ENCODE measurements at regions not wholly inside any gene's neighbourhood (a gene's known extent, or its start where the extent isn't known, plus 50 kb on each side); places are given as distances from the start of the nearest gene placed in this dataset.
"Not testable (repeated sequence)": the region's sequence is repeated elsewhere in the genome, so short reads cannot be mapped to it uniquely, and the experiment has no call there.

- H3K27ac ChIP-seq = no peak overlapping the region
These were observed 534.0 kb upstream of the LMO3 start for GRCh38 chr12:17139931-17140330.

DNA sequence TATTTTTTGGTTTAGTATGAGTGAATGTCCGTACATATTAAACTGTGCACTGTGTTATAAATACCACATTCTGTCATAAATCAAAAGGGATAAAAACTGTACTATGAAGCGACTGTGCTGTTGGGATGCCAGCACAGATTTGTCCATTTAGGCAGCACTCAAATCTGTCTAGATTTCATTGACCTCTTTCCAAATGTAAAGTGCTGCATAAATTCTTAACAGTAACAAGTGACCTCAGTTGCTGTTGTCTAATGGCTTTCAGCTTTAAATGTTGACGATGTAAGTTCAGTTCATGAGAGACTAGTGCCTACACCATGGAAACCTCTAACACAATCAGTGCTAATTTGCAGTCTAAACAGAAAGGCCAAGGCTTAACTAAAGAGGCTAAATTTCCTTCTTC, 531.4 kb upstream of the LMO3 start:
- H3K36me3 ChIP-seq = no peaks in the 10 kb centered on the region
- no peaks in the 10 kb centered on the region for H3K27me3 ChIP-seq (replicated peaks)
- no peak for DNase-seq (ENCODE audit: low read depth in 1 of 2, low spot score in 2 of 2)
- H3K9me3 ChIP-seq (replicated peaks) = peaks cover 11% of the 10 kb centered on the region
- H3K4me3 ChIP-seq = no peak overlapping the region
- no peaks in the 10 kb centered on the region for H3K4me1 ChIP-seq (replicated peaks)
- H3K27ac ChIP-seq = no peak overlapping the region

More at GRCh38 chr12:17139931-17140330, 534.0 kb upstream of the LMO3 start:
- no peak for DNase-seq (ENCODE audit: low read depth in 1 of 2, low spot score in 2 of 2)
- H3K36me3 ChIP-seq = no peaks in the 10 kb centered on the region
- H3K4me3 ChIP-seq = no peak overlapping the region
- no peaks in the 10 kb centered on the region for H3K4me1 ChIP-seq (replicated peaks)
- no peaks in the 10 kb centered on the region for H3K27me3 ChIP-seq (replicated peaks)
- peaks cover 7% of the 10 kb centered on the region; the same call in 1 of the 2 replicates for H3K9me3 ChIP-seq (replicated peaks)

DNA sequence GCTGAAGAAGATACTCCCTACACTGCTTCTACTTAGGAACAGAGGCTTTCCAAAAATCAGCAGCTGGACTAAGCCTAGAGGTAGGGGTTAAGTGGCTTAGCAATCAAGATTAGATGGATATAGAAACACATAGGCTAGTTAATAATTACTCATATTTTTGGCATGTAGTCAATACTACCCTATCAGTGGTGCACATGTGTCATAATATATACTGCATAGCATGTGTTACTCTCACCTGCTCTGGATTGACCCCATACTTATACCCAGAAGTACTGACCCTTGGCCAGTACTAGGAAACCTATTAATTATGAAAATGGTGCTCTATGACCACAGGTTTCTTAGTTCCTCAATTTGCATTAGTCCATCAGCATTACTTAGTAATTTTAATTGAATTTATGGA, 528.4 kb upstream of the LMO3 start:
- H3K27me3 ChIP-seq (replicated peaks) = no peaks in the 10 kb centered on the region
- DNase-seq (ENCODE audit: low read depth in 1 of 2, low spot score in 2 of 2) = no peak
- H3K4me3 ChIP-seq = no peak overlapping the region
- H3K4me1 ChIP-seq (replicated peaks) = no peaks in the 10 kb centered on the region
- H3K36me3 ChIP-seq = no peaks in the 10 kb centered on the region
- no peak overlapping the region for H3K27ac ChIP-seq
- peaks cover 9% of the 10 kb centered on the region for H3K9me3 ChIP-seq (replicated peaks)

DNA sequence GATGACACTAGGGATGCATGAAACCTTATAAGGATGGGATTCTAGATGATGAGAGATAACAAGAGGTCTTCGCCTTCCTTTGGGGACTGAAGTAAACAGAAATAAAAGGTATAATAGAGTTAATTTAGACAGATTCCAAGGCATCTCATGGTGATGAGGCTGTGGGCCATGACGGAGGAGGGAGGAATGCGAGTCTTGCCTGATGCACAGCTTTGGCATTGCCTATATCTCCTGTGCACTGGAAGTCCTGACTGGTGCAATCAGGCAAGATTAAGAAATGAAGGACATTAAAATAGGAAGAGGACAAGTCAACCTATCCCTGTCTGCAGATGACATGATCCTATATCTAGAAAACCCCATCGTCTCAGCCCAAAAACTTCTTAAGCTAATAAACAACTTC, 526.4 kb upstream of the LMO3 start:
- Histone ChIP-seq H3K27me3 (replicated peaks) (no peaks in the 10 kb centered on the region), H3K9me3 (replicated peaks) (peaks cover 9% of the 10 kb centered on the region), H3K27ac (no peak overlapping the region), H3K4me1 (replicated peaks) (no peaks in the 10 kb centered on the region), H3K4me3 (no peak overlapping the region), H3K36me3 (no peaks in the 10 kb centered on the region)
- no peak for DNase-seq (ENCODE audit: low read depth in 1 of 2, low spot score in 2 of 2)

- H3K4me1 ChIP-seq (replicated peaks); H3K9me3 ChIP-seq (replicated peaks); H3K27ac ChIP-seq; H3K36me3 ChIP-seq; DNase-seq (ENCODE audit: low read depth in 1 of 2, low spot score in 2 of 2); H3K27me3 ChIP-seq (replicated peaks); H3K4me3 ChIP-seq: not testable (repeated sequence)
These were observed 510.6 kb upstream of the LMO3 start for GRCh38 chr12:17116538-17116937.

DNA sequence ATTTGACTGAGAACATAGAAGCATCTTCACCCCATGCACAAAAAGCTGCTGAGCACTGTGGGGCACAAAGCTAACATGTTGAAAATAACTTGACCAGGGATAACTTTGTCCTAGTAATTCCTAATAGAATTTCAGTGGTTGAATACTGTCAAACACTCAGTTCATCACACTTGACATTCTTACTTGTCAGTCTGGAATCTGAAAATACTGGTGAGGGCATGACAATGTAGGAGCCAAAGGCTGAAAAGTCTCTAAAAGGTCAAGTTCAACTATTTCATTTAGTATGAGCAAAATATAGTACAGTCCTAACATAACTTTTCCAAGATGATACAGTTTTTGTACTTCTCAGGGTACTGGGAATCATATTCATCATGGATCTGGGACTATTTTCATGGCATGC, 504.4 kb upstream of the LMO3 start:
- Histone ChIP-seq H3K4me1 (replicated peaks) (no peaks in the 10 kb centered on the region), H3K4me3 (no peak overlapping the region), H3K36me3 (no peaks in the 10 kb centered on the region)

DNA sequence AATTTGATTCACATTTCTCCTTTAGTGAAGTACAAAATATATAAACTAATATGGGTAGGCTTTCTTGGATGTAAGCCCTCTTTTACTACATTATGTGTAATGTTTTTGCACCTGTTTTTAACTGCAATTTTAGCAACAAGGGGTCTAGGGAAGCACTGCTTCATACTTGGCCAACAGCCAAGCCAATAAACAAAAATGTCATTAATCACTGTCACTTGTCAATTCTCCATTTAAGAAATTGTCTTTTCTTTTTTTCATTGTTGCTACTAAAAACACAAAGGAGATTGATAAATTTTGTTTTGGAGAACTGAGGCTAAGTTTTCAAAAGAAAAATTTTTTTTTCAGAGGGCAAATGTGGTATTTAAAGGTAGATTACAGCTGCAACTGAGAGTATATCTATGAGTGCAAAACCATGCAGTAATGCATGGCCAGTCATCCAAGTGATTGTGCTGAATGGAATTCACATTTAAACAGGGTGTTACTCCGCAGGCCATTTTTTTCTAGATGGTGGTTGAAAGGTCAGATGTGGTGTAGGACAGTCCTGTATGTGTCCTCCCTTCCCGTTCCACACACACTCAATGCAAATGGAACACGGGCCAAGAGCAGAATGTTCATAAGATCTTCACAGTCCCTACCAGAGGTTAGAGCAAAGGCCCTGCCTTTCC, 503.0 kb upstream of the LMO3 start:
- H3K4me1 ChIP-seq (replicated peaks) = no peaks in the 10 kb centered on the region
- no peak overlapping the region for H3K27ac ChIP-seq
- H3K9me3 ChIP-seq (replicated peaks) = 0 out of 2 replicates have a peak, but pooled peaks cover 3% of the 10 kb centered on the region
- no peaks in the 10 kb centered on the region for H3K36me3 ChIP-seq
- no peak overlapping the region for H3K4me3 ChIP-seq
- no peak for DNase-seq (ENCODE audit: low read depth in 1 of 2, low spot score in 2 of 2)
- H3K27me3 ChIP-seq (replicated peaks) = no peaks in the 10 kb centered on the region

More for the DNA sequence above, 504.4 kb upstream of the LMO3 start:
- no peaks in the 10 kb centered on the region for H3K27me3 ChIP-seq (replicated peaks)
- 0 out of 2 replicates have a peak, but pooled peaks cover 3% of the 10 kb centered on the region for H3K9me3 ChIP-seq (replicated peaks)
- DNase-seq (ENCODE audit: low read depth in 1 of 2, low spot score in 2 of 2) = no peak
- no peak overlapping the region for H3K27ac ChIP-seq

DNA sequence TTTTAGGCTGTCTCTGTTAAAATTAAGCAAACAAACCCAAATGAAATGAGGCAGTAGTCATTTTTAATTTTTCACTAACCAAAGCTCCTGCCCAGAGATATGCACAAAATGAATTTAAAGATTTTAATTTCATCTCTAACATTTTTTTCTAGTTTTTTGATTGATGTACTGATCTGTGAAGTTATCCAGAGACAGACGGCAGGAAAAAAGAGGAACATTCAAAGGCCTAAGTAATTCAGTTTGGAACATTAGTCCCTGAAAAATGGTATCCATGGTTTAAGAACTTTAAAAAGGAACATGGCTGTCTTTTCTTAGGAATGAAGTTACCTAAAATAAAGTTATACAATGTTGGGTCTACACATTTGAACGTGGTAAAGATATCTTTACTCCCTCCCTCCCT, 498.8 kb upstream of the LMO3 start:
- H3K4me3 ChIP-seq = no peak overlapping the region
- no peak for DNase-seq (ENCODE audit: low read depth in 1 of 2, low spot score in 2 of 2)
- no peaks in the 10 kb centered on the region for H3K4me1 ChIP-seq (replicated peaks)
- no peaks in the 10 kb centered on the region for H3K27me3 ChIP-seq (replicated peaks)
- no peaks in the 10 kb centered on the region for H3K36me3 ChIP-seq
- H3K27ac ChIP-seq = no peak overlapping the region
- no peaks in the 10 kb centered on the region for H3K9me3 ChIP-seq (replicated peaks)

DNA sequence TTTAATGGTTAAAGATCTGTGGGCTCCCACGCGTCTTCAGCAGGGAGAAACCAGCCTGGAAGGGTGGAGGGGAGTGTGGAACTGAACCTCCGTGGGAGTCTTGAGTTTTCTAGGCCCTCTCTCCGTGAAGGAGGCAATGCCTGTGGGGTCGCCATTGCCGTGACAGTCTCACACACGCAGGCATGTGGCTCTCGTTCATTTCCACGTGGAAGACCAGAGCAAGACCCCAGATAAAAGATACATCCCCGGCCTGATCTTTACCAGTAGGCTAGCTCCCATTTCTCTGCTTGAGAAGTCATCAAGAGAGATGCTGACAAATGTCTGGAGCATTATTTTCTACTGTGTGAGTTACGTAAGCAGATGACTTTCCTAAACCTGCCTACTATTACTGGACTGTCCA, 491.7 kb upstream of the LMO3 start:
- H3K4me3 ChIP-seq = no peak overlapping the region
- H3K9me3 ChIP-seq (replicated peaks) = no peaks in the 10 kb centered on the region
- no peaks in the 10 kb centered on the region for H3K36me3 ChIP-seq
- no peaks in the 10 kb centered on the region for H3K27me3 ChIP-seq (replicated peaks)
- H3K4me1 ChIP-seq (replicated peaks) = no peaks in the 10 kb centered on the region
- H3K27ac ChIP-seq = no peak overlapping the region
- DNase-seq (ENCODE audit: low read depth in 1 of 2, low spot score in 2 of 2) = peak in 1 of 2 experiments; percentile 37

- Histone ChIP-seq H3K4me1 (replicated peaks) (no peaks in the 10 kb centered on the region), H3K9me3 (replicated peaks) (no peaks in the 10 kb centered on the region), H3K4me3 (no peak overlapping the region), H3K27me3 (replicated peaks) (no peaks in the 10 kb centered on the region), H3K36me3 (no peaks in the 10 kb centered on the region), H3K27ac (no peak overlapping the region)
- no peak for DNase-seq (ENCODE audit: low read depth in 1 of 2, low spot score in 2 of 2)
These were observed 478.9 kb upstream of the LMO3 start for GRCh38 chr12:17084831-17085230.

DNA sequence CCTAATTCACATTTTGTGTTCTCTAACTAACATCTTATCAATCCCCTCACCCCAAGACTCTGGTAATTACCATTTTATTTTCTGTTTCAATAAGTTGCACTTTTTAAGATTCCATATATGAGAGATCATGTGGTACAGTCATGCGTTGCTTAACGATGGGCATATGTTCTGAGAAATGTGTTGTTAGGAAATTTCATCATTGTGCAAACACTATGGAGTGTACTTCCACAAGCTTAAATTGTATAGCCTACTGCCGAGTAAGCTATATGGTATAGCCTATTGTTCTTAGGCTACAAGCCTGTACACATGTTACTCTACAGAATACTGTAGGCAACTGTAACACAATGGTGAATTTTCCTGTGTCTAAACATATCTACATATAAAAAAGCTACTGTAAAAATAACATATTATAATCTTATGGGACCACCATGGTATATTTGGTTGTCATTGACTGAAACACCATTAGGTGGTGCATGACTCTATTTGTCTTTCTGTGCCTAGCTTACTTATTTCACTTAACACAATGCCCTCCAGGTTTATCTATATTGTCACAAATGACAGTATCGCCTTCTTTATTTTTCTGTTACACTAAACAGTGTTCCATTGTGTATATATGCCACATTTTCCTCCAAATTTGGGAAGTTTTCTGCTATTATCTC, 473.4 kb upstream of the LMO3 start:
- Histone ChIP-seq H3K4me3 (no peak overlapping the region), H3K9me3 (replicated peaks) (no peaks in the 10 kb centered on the region), H3K36me3 (no peaks in the 10 kb centered on the region), H3K4me1 (replicated peaks) (no peaks in the 10 kb centered on the region), H3K27ac (no peak overlapping the region), H3K27me3 (replicated peaks) (no peaks in the 10 kb centered on the region)
- no peak for DNase-seq (ENCODE audit: low read depth in 1 of 2, low spot score in 2 of 2)

- DNase-seq (ENCODE audit: low read depth in 1 of 2, low spot score in 2 of 2) = no peak
- Histone ChIP-seq H3K9me3 (replicated peaks) (no peaks in the 10 kb centered on the region), H3K4me1 (replicated peaks) (no peaks in the 10 kb centered on the region), H3K4me3 (no peak overlapping the region), H3K27me3 (replicated peaks) (no peaks in the 10 kb centered on the region), H3K36me3 (no peaks in the 10 kb centered on the region), H3K27ac (no peak overlapping the region)
These were observed 471.6 kb upstream of the LMO3 start for GRCh38 chr12:17077594-17077993.

DNA sequence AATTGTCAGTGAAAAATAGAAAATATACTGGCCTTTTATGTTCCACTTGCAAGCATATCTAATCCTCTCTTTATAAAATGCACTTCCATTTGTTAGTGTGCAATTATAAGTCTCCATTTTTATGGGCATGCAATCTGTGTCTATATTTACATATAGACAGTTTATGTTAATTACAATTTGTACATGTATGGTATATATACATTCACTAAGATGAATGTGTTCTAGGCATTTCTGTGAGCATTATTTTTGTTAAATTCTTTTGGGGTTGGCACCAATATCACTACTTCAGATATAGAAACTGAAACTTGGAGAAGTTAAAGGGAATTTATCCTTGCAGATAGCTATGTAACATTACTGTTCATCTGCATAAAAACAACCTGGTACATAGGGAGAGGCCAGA, 470.8 kb upstream of the LMO3 start:
- H3K27ac ChIP-seq = no peak overlapping the region
- DNase-seq (ENCODE audit: low read depth in 1 of 2, low spot score in 2 of 2) = no peak
- H3K36me3 ChIP-seq = no peaks in the 10 kb centered on the region
- H3K9me3 ChIP-seq (replicated peaks) = no peaks in the 10 kb centered on the region
- no peaks in the 10 kb centered on the region for H3K4me1 ChIP-seq (replicated peaks)
- no peaks in the 10 kb centered on the region for H3K27me3 ChIP-seq (replicated peaks)
- no peak overlapping the region for H3K4me3 ChIP-seq

- H3K27ac ChIP-seq = no peak overlapping the region
- no peak overlapping the region for H3K4me3 ChIP-seq
- H3K4me1 ChIP-seq (replicated peaks) = no peaks in the 10 kb centered on the region
- no peak for DNase-seq (ENCODE audit: low read depth in 1 of 2, low spot score in 2 of 2)
- H3K9me3 ChIP-seq (replicated peaks) = no peaks in the 10 kb centered on the region
- no peaks in the 10 kb centered on the region for H3K27me3 ChIP-seq (replicated peaks)
- H3K36me3 ChIP-seq = no peaks in the 10 kb centered on the region
These were observed 470.2 kb upstream of the LMO3 start for GRCh38 chr12:17076028-17076744.

Measured in SJSA1 (cell line).